ENCODE measurements at regions not wholly inside any gene's neighbourhood (a gene's known extent, or its start where the extent isn't known, plus 50 kb on each side); places are given as distances from the start of the nearest gene placed in this dataset.

- Mint-ChIP-seq H3K36me3 (ENCODE audit: low read depth) (peaks cover 13% of the 10 kb centered on the region), H3K27me3 (ENCODE audit: insufficient read depth) (no peaks in the 10 kb centered on the region; the same call in 1 of the 2 replicates), H3K27ac (no peak overlapping the region), H3K9me3 (no peaks in the 10 kb centered on the region), H3K4me3 (no peak overlapping the region), H3K4me1 (ENCODE audit: low read depth) (peaks cover 23% of the 10 kb centered on the region)
- DNase-seq, result no peak
- no peak for TF ChIP-seq CTCF (IDR thresholded peaks at IDR 0.05)
Measured at GRCh38 chr4:187157380-187157958, 433.8 kb upstream of the FAT1 start.

GRCh38 chr4:187158003-187158402, 434.3 kb upstream of the FAT1 start:
- H3K27ac Mint-ChIP-seq, result no peak overlapping the region
- H3K36me3 Mint-ChIP-seq (ENCODE audit: low read depth), result peaks cover 13% of the 10 kb centered on the region
- TF ChIP-seq CTCF (IDR thresholded peaks at IDR 0.05), result no peak

GRCh38 chr4:187160486-187160885, 436.8 kb upstream of the FAT1 start:
- Mint-ChIP-seq H3K36me3 (ENCODE audit: low read depth) (peaks cover 13% of the 10 kb centered on the region), H3K27ac (no peak overlapping the region), H3K4me3 (no peak overlapping the region), H3K9me3 (no peaks in the 10 kb centered on the region), H3K4me1 (ENCODE audit: low read depth) (peaks cover 12% of the 10 kb centered on the region), H3K27me3 (ENCODE audit: insufficient read depth) (no peaks in the 10 kb centered on the region; the same call in 1 of the 2 replicates)
- no peak for DNase-seq
- TF ChIP-seq CTCF (IDR thresholded peaks at IDR 0.05), result no peak

More at GRCh38 chr4:187158003-187158402, 434.3 kb upstream of the FAT1 start:
- Mint-ChIP-seq H3K9me3 (no peaks in the 10 kb centered on the region), H3K4me1 (ENCODE audit: low read depth) (peaks cover 23% of the 10 kb centered on the region), H3K4me3 (no peak overlapping the region), H3K27me3 (ENCODE audit: insufficient read depth) (no peaks in the 10 kb centered on the region; the same call in 1 of the 2 replicates)
- DNase-seq, result no peak

GRCh38 chr4:187166886-187167512, 443.3 kb upstream of the FAT1 start:
- peaks cover 45% of the 10 kb centered on the region for H3K4me1 Mint-ChIP-seq (ENCODE audit: low read depth)

GRCh38 chr4:187171706-187172339, 448.2 kb upstream of the FAT1 start:
- Mint-ChIP-seq H3K27ac (peak overlapping the region; percentile 99), H3K36me3 (ENCODE audit: low read depth) (no peaks in the 10 kb centered on the region; the same call in 1 of the 2 replicates), H3K27me3 (ENCODE audit: insufficient read depth) (no peaks in the 10 kb centered on the region; the same call in 1 of the 2 replicates), H3K4me3 (peak overlapping the region; percentile 84), H3K4me1 (ENCODE audit: low read depth) (peaks cover 58% of the 10 kb centered on the region), H3K9me3 (no peaks in the 10 kb centered on the region)
- no peak for TF ChIP-seq CTCF (IDR thresholded peaks at IDR 0.05)
- no peak for DNase-seq

More at GRCh38 chr4:187166886-187167512, 443.3 kb upstream of the FAT1 start:
- Mint-ChIP-seq H3K27me3 (ENCODE audit: insufficient read depth) (no peaks in the 10 kb centered on the region), H3K4me3 (no peak overlapping the region), H3K36me3 (ENCODE audit: low read depth) (no peaks in the 10 kb centered on the region), H3K9me3 (no peaks in the 10 kb centered on the region), H3K27ac (no peak overlapping the region)
- no peak for DNase-seq
- no peak for TF ChIP-seq CTCF (IDR thresholded peaks at IDR 0.05)

Data from HFFc6 (cell line).